ENCODE measurements at regions not wholly inside any gene's neighbourhood (a gene's known extent, or its start where the extent isn't known, plus 50 kb on each side); places are given as distances from the start of the nearest gene placed in this dataset.

- TF ChIP-seq CTCF (IDR thresholded peaks at IDR 0.05 in 2 of 3, conservative IDR thresholded peaks at IDR 0.05 in 1 of 3; ENCODE audit: borderline replicate concordance in 1 of 3, insufficient read depth in 1 of 3, low read depth in 2 of 3, low read length in 2 of 3) (no peak), CBX3 (IDR thresholded peaks at IDR 0.05; ENCODE audit: low read depth) (no peak)
These were observed 89.1 kb downstream of the PCDH18 start (continued) for GRCh38 chr4:137443031-137443800.

- no TSS peak for BruUV-seq (replicated peaks)
- H3K9ac ChIP-seq (ENCODE audit: low read length): no peak overlapping the region
- ChIA-PET CTCF (no interaction called here), POLR2A (no interaction called here), RAD21 (ENCODE audit: low non-redundant PET in 1 of 2, low total read pairs in 2 of 2, uncharacterized antibody in 2 of 2, unreplicated experiment in 2 of 2) (no interaction called here)
- no peaks in the 10 kb centered on the region for H3K79me2 ChIP-seq (ENCODE audit: insufficient read depth, low read length)
- no peaks in the 10 kb centered on the region for H3K4me1 ChIP-seq (ENCODE audit: control insufficient read depth in 1 of 2, insufficient read depth in 2 of 2, low read length in 2 of 2)
- no peak overlapping the region for H3K27ac ChIP-seq (ENCODE audit: low read depth, low read length)
- H3K4me2 ChIP-seq (ENCODE audit: low read length): no peak overlapping the region
- no peaks in the 10 kb centered on the region for H3K9me2 ChIP-seq (ENCODE audit: insufficient read depth)
- DNase-seq (ENCODE audit: low read depth, low spot score) (no peak), ATAC-seq (no peak)
- H2AFZ ChIP-seq (ENCODE audit: low read depth, low read length, poor library complexity, severe bottlenecking): no peak overlapping the region
- no peaks in the 10 kb centered on the region for H3K36me3 ChIP-seq (ENCODE audit: control insufficient read depth in 1 of 2, insufficient read depth in 2 of 2, low read length in 2 of 2)
- H3K9me3 ChIP-seq (ENCODE audit: control insufficient read depth in 1 of 2, insufficient read depth in 1 of 2, low read depth in 1 of 2, low read length in 2 of 2): no peaks in the 10 kb centered on the region
- TF ChIP-seq YY1 (IDR thresholded peaks at IDR 0.05; ENCODE audit: extremely low read depth, insufficient replicate concordance, low read depth, low read length) (no peak), POLR2A (IDR thresholded peaks at IDR 0.05; ENCODE audit: borderline replicate concordance, extremely low read depth, insufficient read depth, insufficient read length) (no peak), TCF7L2 (IDR thresholded peaks at IDR 0.05; ENCODE audit: borderline replicate concordance, extremely low read depth, insufficient read depth, insufficient read length) (no peak), FOSL1 (IDR thresholded peaks at IDR 0.05; ENCODE audit: low read depth) (no peak), EZH2 (IDR thresholded peaks at IDR 0.05) (no peak), EZH2phosphoT487 (IDR thresholded peaks at IDR 0.05; ENCODE audit: borderline replicate concordance) (no peak), ZFX (IDR thresholded peaks at IDR 0.05) (no peak), SP1 (IDR thresholded peaks at IDR 0.05; ENCODE audit: low read depth) (no peak), ZNF274 (IDR thresholded peaks at IDR 0.05; ENCODE audit: low read depth, low read length) (no peak), POLR2AphosphoS5 (IDR thresholded peaks at IDR 0.05; ENCODE audit: low read depth, low read length) (no peak), REST (IDR thresholded peaks at IDR 0.05; ENCODE audit: low read depth) (no peak), ELF1 (IDR thresholded peaks at IDR 0.05; ENCODE audit: borderline replicate concordance, low read depth) (no peak), MAX (IDR thresholded peaks at IDR 0.05) (no peak), ATF3 (IDR thresholded peaks at IDR 0.05) (no peak)
- H4K20me1 ChIP-seq (ENCODE audit: insufficient read depth): no peaks in the 10 kb centered on the region
- intact Hi-C loops (cut with micrococcal nuclease): no loop called here
- H3K4me3 ChIP-seq (replicated peaks in 1 of 2; ENCODE audit: low read depth in 1 of 2, low read length in 2 of 2): no peak overlapping the region
- H3K27me3 ChIP-seq (ENCODE audit: insufficient read depth, low read length): no peaks in the 10 kb centered on the region
These were observed 99.6 kb downstream of the PCDH18 start for GRCh38 chr4:137432446-137433311.

All from HCT116 (cell line).